HG03442 (cell line): ENCODE measurements at regions not wholly inside any gene's neighbourhood (a gene's known extent, or its start where the extent isn't known, plus 50 kb on each side); places are given as distances from the start of the nearest gene placed in this dataset.
"Not testable (repeated sequence)": the region's sequence is repeated elsewhere in the genome, so short reads cannot be mapped to it uniquely, and the experiment has no call there.

Experiments used
- ATAC-seq: cut with Tn5 transposase; IDR thresholded peaks from one replicate; pipeline ENCODE4 v1.9.1; 2021; ENCODE audit warnings: mild to moderate bottlenecking, moderate library complexity; ENCODE audit not compliant: unreplicated experiment

- no peak for ATAC-seq
Observed at GRCh38 chr10:9399275-9399983, 1344.9 kb downstream of the GATA3 start.

DNA sequence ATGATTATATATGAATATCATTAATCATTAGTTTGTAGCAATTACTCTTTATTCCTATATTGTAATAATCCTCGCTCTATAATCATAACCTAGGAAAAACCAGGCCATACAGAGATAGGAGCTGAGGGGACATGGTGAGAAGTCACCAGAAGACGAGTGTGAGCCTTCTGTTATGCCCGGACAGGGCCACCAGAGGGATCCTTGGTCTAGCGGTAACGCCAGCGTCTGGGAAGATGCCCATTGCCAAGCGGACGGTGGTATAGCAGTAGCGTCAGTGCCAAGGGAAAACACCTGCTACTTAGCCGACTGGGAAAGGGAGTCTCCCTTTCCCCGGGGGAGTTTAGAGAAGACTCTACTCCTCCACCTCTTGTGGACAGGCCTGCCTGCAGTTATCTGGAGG lies 1347.6 kb downstream of the GATA3 start:
- not testable (repeated sequence) for ATAC-seq

GRCh38 chr10:9402507-9403195 lies 1348.2 kb downstream of the GATA3 start:
- ATAC-seq, result not testable (repeated sequence)

DNA sequence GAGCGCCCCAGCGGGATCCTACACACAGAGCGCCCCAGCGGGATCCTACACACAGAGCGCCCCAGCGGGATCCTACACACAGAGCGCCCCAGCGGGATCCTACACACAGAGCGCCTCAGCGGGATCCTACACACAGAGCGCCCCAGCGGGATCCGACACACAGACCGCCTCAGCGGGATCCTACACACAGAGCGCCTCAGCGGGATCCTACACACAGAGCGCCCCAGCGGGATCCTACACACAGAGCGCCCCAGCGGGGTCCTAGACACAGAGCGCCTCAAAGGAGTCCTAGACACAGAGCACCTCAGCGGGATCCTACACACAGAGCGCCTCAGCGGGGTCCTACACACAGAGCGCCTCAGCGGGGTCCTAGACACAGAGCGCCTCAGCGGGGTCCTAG lies 1352.7 kb downstream of the GATA3 start:
- ATAC-seq, result not testable (repeated sequence)

DNA sequence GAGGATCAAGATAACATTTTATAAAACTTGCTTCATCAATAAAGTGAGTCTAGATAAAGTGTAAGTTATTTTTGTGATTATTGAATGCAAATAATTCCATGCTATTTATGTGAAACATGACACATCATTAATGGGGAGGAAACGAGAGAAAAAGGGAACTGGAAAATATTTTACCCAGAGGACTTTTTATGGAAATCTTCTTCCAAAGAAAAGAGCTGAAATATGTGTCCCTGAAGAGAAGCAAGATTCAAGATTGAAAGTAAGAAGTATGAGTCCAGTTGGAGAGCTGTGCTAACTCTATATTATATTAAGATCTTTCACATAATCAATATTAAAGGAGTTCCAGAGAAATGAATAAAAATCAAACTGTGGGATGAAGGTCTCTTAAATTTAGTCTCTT lies 1361.8 kb downstream of the GATA3 start:
- ATAC-seq, result no peak

- ATAC-seq, result no peak
Observed at GRCh38 chr10:9419757-9420156, 1365.3 kb downstream of the GATA3 start.

GRCh38 chr10:9427209-9427608 lies 1372.7 kb downstream of the GATA3 start:
- ATAC-seq, result no peak

DNA sequence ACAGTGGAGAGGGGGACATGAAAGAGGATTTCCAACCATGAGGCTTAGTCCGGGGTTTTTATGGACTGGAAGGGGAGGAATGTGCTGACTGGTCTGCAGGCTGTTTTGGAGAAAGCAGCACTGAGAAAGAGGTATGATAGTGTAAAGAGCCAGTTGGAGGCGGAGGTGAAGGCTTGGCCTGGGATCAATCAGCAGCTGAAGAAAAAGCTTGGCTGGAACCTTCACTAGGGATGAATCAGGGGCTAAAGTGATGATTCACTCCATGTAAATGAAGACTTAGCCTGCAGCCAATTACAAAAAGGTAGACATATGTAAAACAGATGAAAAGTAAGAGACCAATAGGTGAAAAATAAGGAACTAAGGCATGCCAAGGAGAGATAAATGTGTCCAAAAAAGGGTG lies 1382.6 kb downstream of the GATA3 start:
- ATAC-seq, result no peak

DNA sequence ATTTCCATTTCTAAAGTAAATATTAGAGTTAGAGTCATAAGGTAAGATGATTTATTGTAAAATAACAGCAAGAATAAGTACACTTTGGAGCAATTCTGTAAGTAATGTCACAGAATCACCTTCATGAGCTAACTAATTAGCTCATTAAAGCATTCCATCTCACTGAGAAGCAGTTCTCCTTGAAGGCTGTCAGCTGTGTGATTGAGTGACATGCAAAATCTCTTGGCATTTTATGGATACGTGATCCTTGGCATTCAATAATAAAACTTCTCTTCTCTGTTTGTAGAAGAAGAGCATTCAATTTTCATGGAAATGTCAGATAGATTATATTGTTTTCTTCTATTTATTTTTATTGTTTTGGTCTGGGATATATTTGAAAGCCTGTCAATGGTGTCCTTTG lies 1389.3 kb downstream of the GATA3 start:
- ATAC-seq, result no peak

- no peak for ATAC-seq
Observed at GRCh38 chr10:9449530-9449929, 1395.0 kb downstream of the GATA3 start.

- ATAC-seq, result no peak
Observed at GRCh38 chr10:9450801-9451200, 1396.3 kb downstream of the GATA3 start.

GRCh38 chr10:9451211-9451773 lies 1396.8 kb downstream of the GATA3 start:
- ATAC-seq, result no peak

- ATAC-seq, result no peak
Observed at GRCh38 chr10:9452056-9452455, 1397.6 kb downstream of the GATA3 start.

GRCh38 chr10:9453871-9454270 lies 1399.4 kb downstream of the GATA3 start:
- not testable (repeated sequence) for ATAC-seq

GRCh38 chr10:9469663-9470205 lies 1415.2 kb downstream of the GATA3 start:
- ATAC-seq, result no peak

DNA sequence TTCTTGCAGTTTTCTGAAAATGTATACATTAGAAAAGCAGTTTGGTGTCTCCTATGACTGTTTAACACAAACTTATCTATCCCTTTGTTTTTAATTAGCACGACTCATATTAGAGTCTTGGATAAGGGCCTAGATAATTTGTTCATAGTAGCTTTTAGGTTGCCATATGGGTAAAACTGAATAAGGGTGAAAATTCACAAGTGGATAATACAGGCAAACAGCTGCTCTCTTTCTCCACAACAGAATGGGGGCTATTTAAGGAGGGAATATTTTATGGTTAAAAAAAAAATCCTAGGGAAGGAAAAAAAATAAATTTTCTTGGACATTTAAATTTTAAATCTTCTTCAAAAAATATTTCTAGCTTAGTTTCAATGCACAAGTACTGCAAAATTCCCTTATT lies 1416.1 kb downstream of the GATA3 start:
- no peak for ATAC-seq

DNA sequence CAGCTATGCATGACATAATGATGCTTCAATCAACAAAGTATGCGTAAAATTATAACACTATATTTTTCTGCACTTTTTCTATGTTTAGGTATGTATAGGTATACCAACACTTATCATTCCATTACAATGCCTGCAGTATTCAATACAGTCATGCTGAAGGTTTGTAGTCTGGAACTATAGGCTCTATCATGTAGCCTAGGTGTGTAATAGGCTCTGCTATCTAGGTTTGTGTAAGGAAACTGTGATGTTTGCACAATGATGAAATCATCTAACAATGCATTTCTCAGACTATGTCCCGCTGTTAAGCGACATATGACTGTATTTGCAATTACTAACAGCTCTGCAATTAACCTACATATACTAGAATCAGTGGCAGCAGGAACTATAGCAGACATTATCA lies 1447.5 kb downstream of the GATA3 start:
- ATAC-seq, result no peak

- no peak for ATAC-seq
Observed at GRCh38 chr10:9504227-9504626, 1449.7 kb downstream of the GATA3 start.

DNA sequence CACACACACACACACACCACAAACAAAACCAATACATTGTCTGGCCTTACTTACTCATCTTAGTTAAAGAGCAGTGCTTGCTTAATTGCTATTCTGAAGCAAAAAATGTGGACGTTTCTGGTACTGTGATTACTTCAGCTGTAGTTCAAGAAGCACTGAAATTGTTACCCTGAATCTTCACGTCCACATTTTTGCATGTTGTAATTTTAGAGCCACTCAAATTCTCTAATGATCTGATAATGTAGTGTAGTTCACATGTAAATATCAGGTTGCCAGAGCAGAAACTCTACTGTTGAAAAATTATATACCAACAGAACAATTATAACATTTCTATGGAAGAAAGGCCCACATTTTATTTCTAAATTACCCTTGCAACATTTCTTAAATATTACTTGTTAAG lies 1451.1 kb downstream of the GATA3 start:
- ATAC-seq, result no peak

DNA sequence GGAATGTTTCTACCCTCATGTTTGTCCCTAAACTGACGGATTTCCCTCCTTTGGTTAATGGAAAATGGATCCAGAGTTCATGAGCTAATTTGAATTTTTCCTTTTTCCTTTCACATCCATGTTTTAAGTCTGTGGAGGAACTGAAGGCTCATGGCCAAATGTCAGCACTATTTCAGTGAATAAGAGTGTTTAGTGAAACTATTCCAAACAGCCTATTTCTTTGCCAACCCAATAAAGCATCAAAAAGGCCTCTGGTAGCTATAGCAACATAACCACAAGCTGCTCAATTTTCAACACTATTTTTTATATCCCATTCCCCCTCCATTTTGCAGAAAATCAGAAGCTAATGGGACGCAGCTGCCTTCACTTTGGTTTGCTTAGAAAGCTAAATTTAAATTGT lies 1454.1 kb downstream of the GATA3 start:
- no peak for ATAC-seq

DNA sequence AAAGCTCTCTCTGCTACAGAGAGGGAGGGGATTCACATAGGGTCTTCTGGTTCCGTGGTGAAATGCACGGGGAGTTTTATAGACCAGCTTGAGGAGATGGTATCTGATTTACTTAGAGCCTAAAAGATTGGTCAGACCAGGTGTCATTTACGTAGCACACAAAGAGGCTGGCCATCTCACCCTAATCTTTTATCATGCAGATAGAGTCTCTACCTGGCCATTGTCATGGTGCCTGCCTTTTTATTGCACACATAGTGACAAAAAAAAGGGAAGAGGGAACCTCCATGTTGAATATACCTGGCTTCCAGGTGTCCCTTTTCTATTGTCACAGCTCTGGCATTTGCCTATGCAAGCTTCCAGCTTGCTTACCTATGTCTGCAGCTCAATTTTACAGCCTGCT lies 1456.1 kb downstream of the GATA3 start:
- ATAC-seq, result no peak

GRCh38 chr10:9515922-9516321 lies 1461.4 kb downstream of the GATA3 start:
- no peak for ATAC-seq
